NOMO-1 treated with DMSO at 0.1 percent for 48 hours (cell line): ENCODE measurements at regions not wholly inside any gene's neighbourhood (a gene's known extent, or its start where the extent isn't known, plus 50 kb on each side); places are given as distances from the start of the nearest gene placed in this dataset.
"Not testable (repeated sequence)": the region's sequence is repeated elsewhere in the genome, so short reads cannot be mapped to it uniquely, and the experiment has no call there.

Source experiments
- DNase-seq: peaks from one replicate; lab custom pipeline; 2025; ENCODE audit not compliant: unreplicated experiment; lab: John Stamatoyannopoulos, UW

- DNase-seq = no peak
Observed at GRCh38 chr4:170465429-170465828, 375.7 kb upstream of the AADAT start.

DNA sequence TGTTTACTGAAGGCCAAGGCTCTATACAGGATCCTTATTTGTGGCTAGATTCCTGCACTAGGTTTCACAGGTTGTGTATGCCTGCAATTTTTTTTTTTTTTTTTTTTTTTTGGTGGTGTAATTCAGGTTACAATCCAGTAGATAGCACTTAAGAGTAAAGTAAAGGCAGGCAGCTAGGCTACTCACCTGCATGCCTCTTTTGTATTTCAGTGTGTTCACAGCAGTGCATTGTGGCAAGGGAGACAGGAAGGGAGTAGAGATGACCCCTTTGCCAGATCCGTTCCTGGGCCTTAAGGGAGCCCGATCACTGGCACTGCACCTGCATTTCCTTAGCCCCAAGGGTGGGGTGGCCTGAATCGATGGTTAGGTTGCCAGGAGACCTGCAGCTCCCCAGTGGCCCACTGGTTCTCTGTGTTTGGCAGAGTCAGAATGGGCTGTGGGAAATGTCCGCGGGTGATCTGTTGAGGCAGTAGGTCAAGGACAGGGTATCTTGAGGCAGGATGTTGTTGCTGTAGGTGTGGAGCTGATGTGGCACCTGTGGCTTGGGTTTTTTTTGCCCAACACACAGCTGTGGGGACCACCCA, 374.9 kb upstream of the AADAT start:
- DNase-seq = no peak

DNA sequence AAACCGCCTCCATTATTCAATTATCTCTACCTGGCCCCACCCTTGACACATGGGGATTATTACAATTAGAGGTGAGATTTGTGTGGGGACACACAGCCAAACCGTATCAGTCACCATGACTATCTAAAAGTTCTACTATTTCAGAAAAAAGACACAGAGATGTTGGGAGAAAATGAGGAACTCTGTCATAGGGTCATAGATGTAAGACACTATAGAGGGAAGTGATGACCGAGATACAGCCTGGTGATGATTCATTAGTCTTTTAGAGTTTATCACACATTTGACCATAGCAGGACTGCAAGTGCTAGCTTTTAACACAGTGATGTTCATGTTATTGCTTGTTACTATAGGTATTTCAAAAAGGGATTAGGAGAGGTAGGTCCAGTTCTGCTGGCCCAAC, 357.0 kb upstream of the AADAT start:
- DNase-seq = peak; percentile 19

DNA sequence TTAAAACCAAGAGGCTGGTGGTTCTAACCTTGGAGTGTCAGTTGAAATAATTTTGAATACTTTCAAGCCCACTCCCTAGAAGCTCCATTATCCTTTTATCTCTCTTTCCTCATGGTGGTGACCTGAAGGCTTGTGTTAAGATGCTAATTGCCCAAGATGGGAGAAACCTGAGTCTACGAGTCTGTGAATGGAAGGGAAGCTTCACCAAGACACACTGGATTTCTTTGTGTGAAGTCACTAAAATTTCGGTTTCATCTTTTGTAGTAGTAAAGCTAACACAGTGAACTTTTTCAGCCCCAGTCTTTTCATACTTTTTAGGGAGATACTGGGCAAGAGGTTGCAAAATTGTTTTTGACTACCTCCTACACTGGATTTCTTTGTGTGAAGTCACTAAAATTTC, 351.4 kb upstream of the AADAT start:
- DNase-seq = not testable (repeated sequence)

- DNase-seq = no peak
Observed at GRCh38 chr4:170428929-170429328, 339.2 kb upstream of the AADAT start.

- no peak for DNase-seq
Observed at GRCh38 chr4:170425521-170426143, 335.9 kb upstream of the AADAT start.

- no peak for DNase-seq
Observed at GRCh38 chr4:170425040-170425439, 335.3 kb upstream of the AADAT start.

DNA sequence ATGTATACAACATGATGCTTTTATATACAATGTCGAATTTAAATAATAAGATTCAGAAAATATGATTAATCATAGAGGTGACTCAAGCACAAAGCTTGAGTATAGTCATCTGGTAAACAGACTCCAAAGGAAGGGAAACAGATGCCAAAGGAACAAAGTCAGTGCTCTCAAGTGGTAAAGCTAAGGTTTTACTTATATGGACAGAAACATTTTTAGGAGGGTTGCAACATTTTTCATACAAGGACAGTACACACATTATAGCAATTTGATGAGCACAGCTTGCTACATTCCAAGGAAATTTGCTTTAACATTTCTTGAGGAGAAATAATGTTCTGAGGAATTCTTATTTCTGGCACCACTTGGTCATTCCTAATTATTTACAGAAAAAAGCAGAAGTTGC, 333.4 kb upstream of the AADAT start:
- DNase-seq = no peak

DNA sequence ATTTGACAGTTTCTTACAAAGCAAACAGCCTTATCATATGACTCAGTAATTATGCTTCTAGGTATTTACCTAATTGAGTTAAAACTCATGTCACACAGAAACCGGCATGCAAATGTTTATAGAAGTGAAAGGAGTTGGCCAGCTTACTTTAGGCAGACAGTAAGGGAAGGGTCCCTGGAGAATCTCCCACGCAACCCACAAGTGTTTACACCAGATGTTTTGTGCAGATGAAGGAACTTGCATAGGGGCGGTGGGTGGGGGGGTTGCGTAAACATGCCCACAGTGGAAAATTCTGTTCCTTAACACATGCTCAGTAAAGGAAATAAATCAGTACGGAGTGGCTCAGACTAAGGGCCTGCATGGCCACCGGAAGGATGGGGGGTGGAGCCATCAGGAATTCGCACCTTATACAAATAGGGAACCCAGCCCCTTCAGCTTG, 330.5 kb upstream of the AADAT start:
- DNase-seq = no peak

DNA sequence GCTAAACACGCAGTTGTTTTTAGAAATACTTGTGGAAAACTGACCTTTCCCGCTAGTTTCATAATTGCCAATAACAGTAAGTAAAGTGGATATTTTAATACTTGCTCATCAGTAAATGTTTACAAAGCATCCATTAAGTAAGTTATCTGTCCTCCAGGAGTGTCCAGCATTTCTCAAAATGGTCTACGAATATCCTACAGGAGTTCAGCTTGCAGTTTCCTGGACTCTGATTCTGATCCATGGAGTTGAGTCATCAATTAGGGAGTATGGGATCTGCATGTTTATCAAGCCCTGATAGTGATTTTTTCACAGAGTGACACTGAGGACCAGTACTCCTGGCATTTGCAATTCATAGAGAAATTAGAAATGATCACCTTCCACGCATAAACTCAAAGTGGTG, 325.2 kb upstream of the AADAT start:
- no peak for DNase-seq

- DNase-seq = no peak
Observed at GRCh38 chr4:170414360-170414759, 324.6 kb upstream of the AADAT start.

DNA sequence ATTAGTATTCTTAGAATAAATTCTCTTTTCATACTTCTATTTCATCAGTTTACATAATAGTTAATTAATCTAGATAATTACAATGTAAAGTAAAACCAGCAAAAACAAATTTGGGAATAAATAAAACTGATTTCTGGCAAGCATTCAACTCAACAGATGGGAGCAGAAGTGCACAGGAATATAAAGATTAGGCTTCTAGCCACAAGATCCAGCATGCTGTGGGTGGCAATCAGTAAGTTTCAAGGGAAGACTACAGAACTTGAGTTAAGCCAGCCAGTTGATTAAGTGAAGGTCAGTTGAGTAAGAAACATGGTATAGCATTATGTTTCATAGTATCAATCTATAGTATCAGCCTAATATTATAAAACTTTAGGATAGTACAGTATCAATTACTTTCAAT, 324.2 kb upstream of the AADAT start:
- no peak for DNase-seq

DNA sequence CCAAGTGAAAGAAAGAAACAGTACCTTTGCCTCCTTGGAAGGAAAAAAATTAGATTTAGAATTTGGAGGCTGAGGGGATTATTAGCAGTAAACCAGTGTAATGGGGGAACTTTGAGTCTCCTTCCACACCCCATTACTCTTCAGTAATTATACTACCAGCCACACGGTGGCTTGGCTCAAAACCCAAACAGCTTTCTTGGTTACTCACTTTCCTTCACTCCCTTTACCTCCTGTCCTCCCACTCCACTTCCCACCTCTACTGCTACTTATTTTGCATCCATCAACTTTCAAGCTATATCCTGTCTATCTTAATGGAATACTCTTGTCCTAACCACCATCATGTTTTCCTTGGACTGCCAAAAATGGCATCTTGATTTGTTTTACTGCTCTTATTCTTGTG, 310.6 kb upstream of the AADAT start:
- DNase-seq = no peak

DNA sequence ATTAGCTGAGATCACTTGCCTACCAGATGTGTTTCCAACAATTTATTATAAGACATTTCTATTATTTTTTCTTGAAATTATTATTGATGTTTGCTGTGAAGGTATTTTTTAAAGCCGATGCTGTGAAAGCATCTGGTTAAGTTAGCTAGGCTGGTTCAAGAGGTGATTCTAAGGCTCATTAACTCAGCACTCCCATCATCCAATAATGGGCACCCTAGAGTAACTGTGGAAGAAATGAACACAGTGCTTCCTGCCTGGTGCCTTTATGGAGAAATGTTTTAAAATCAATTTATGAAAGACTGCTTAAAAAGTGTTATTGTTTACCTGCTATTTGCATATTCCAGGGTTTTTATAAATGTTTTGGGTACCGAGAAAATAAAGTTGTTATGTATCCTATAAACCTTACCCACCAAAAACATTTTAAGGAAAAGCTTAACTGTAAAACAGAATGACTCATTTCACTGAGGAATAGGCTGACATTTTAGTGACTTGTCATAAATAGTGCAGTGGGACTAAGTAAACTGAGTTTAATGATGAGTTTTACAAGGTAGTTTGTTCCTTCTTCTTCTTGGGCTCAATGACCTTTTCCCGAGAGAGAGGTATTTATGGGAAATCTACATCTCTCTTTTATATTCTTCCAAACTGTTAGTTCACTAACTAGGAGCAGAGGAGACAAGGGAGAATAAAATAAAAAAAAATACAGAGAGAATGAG, 310.0 kb upstream of the AADAT start:
- no peak for DNase-seq

GRCh38 chr4:170398218-170398617, 308.5 kb upstream of the AADAT start:
- DNase-seq = no peak

DNA sequence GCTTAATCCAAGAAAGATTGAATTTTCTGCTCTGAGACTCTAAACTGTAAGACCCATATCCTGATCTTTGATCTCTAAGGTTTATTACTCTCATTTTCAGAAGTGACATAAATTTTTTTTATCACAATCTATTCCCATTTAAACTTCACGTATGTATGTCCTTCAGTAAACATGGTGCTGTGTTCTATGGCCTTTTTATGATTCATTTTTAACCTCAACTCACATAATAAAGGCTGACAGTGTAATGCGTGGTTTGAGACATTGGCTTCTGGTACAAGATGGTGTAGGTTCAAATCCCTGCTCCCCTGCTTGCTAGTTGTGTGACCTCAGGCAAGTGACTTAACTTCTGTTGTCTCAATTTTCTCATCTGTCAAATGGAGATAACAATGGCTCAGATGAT, 306.0 kb upstream of the AADAT start:
- no peak for DNase-seq

GRCh38 chr4:170391066-170391740, 301.4 kb upstream of the AADAT start:
- DNase-seq = no peak

DNA sequence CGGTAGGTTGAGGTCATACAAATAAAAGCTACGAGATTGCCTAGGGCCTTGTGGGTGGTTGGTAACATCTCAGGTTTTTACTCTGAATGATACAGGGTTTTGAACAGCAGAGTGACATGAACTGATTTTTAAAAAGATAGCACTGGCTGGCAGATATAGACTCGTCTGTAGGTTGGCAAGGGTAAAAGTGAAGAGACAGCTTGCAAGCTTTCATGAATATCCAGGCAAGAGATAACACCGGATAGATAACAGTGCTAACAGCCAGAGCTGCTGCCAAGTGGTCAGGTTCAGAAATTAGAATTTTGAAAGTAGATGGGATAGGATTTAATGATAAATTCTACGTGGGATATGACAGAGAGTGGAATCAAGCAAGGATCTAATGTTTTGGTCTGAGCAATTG, 299.7 kb upstream of the AADAT start:
- no peak for DNase-seq

- DNase-seq = no peak
Observed at GRCh38 chr4:170388255-170388654, 298.5 kb upstream of the AADAT start.

DNA sequence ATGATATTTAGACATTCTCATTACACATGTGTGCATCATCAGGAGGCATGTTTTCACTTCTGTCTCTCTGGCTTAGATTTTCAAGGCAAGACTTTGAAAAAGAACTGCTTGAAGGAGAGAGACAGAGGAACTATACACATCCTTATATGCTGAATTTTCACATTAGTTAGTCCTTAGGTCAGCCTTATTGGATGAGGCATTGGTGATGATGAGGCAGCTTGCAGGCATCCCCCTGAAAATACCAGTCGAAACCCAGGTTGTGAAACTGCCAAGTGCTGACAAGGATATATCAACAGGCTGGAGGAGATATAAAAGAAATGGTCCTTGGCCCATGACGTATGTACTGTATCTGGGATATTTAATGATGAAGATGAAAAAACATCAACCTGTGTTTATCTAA, 297.2 kb upstream of the AADAT start:
- DNase-seq = no peak

DNA sequence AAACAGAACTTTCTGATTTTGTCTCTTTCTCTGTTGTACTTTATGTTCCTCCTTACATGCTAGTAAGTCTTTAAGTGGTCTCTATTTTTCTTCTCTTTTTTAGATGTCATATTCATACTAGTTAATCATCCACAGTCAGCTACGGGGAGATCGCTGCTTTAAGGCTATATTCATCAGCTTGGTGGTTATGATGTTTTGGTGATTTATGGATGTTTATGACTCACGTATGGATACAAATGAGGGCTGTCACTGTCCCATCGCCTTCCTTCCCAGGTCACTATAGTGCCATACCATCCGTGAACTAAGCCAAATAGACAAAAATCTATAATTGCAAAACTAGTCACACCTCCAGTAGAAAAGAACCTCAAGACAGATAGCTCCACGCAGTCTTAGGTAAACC, 296.8 kb upstream of the AADAT start:
- no peak for DNase-seq

GRCh38 chr4:170374770-170375169, 285.0 kb upstream of the AADAT start:
- DNase-seq = no peak
